WTC11 (cell line): ENCODE measurements at regions not wholly inside any gene's neighbourhood (a gene's known extent, or its start where the extent isn't known, plus 50 kb on each side); places are given as distances from the start of the nearest gene placed in this dataset.

Experiments used
- ATAC-seq: fragments of 200-7000 bp; cut with Tn5 transposase; 2 replicates; pipeline ENCODE4 v1.10.0; 2021; ENCODE audit warnings: mild to moderate bottlenecking, moderate library complexity
- CTCF ChIA-PET: fragments of 300-600 bp; sonication (Branson Sonifier 250); formaldehyde crosslinking; loops from one replicate; lab custom pipeline; 2021; ENCODE audit warnings: antibody characterized with exemption; lab: Charles Lee
- POLR2A ChIA-PET: fragments of 350-600 bp; sonication (Branson Sonifier 250); formaldehyde crosslinking; loops from one replicate; lab custom pipeline; 2021; ENCODE audit warnings: antibody characterized with exemption; lab: Charles Lee
- DNase-seq: peaks from one replicate; pipeline ENCODE4 v3.0.0; 2021; ENCODE audit warnings: low spot score
- H3K27ac Mint-ChIP-seq: 2 replicates; pipeline ENCODE4 v1.8.0; 2021; ENCODE audit warnings: mixed read lengths
- H3K27me3 Mint-ChIP-seq: 2 replicates; pipeline ENCODE4 v1.8.0; 2021; ENCODE audit warnings: low read depth, mild to moderate bottlenecking, moderate library complexity, mixed read lengths
- H3K36me3 Mint-ChIP-seq: 2 replicates; pipeline ENCODE4 v1.8.0; 2021; ENCODE audit warnings: mixed read lengths
- H3K4me1 Mint-ChIP-seq: 2 replicates; pipeline ENCODE4 v1.8.0; 2022; ENCODE audit warnings: mixed read lengths
- H3K4me3 Mint-ChIP-seq: 2 replicates; pipeline ENCODE4 v1.8.0; 2021; ENCODE audit warnings: mild to moderate bottlenecking, moderate library complexity, mixed read lengths
- H3K9me3 Mint-ChIP-seq: 2 replicates; pipeline ENCODE4 v1.8.0; 2021; ENCODE audit warnings: mixed read lengths
- ARID4B ChIP-seq: sonication (generic); formaldehyde crosslinking; IDR thresholded peaks from 2 replicates; pipeline ENCODE4 v1.8.0; 2023; ENCODE audit warnings: missing genetic modification reagents, mild to moderate bottlenecking, borderline replicate concordance
- ATF2 ChIP-seq: sonication (generic); formaldehyde crosslinking; IDR thresholded peaks from 2 replicates; pipeline ENCODE4 v1.8.1; 2022; ENCODE audit warnings: low read depth, missing genetic modification reagents, borderline replicate concordance
- CREB1 ChIP-seq: sonication (generic); formaldehyde crosslinking; IDR thresholded peaks from 2 replicates; pipeline ENCODE4 v1.8.0; 2023; ENCODE audit warnings: mild to moderate bottlenecking, missing genetic modification reagents
- E2F4 ChIP-seq: sonication (generic); formaldehyde crosslinking; IDR thresholded peaks from 2 replicates; pipeline ENCODE4 v1.8.1; 2022; ENCODE audit warnings: low read depth, mild to moderate bottlenecking, moderate library complexity, missing genetic modification reagents, borderline replicate concordance
- ETV6 ChIP-seq: sonication (generic); formaldehyde crosslinking; IDR thresholded peaks from 2 replicates; pipeline ENCODE4 v1.8.1; 2022; ENCODE audit warnings: mild to moderate bottlenecking, missing genetic modification reagents
- GABPB1 ChIP-seq: sonication (generic); formaldehyde crosslinking; IDR thresholded peaks from 2 replicates; pipeline ENCODE4 v1.8.1; 2023; ENCODE audit warnings: mild to moderate bottlenecking, missing genetic modification reagents
- IRF1 ChIP-seq: sonication (generic); formaldehyde crosslinking; IDR thresholded peaks from 2 replicates; pipeline ENCODE4 v1.8.0; 2023; ENCODE audit warnings: missing genetic modification reagents
- IRF2 ChIP-seq: sonication (generic); formaldehyde crosslinking; IDR thresholded peaks from 2 replicates; pipeline ENCODE4 v1.8.0; 2022; ENCODE audit warnings: low read depth, missing genetic modification reagents, borderline replicate concordance
- KAT7 ChIP-seq: sonication (generic); formaldehyde crosslinking; IDR thresholded peaks from 2 replicates; pipeline ENCODE4 v1.8.1; 2023; ENCODE audit warnings: missing genetic modification reagents, mild to moderate bottlenecking, borderline replicate concordance
- MLX ChIP-seq: sonication (generic); formaldehyde crosslinking; IDR thresholded peaks from 2 replicates; pipeline ENCODE4 v1.8.1; 2023; ENCODE audit warnings: mild to moderate bottlenecking, missing genetic modification reagents, moderate library complexity
- NFYB ChIP-seq: sonication (generic); formaldehyde crosslinking; conservative IDR thresholded peaks from 2 replicates; pipeline ENCODE4 v1.8.0; 2022; ENCODE audit warnings: low read depth, missing genetic modification reagents
- NR2C2 ChIP-seq: sonication (generic); formaldehyde crosslinking; IDR thresholded peaks from 2 replicates; pipeline ENCODE4 v1.8.0; 2022; ENCODE audit warnings: mild to moderate bottlenecking, missing genetic modification reagents
- TEAD1 ChIP-seq: sonication (generic); formaldehyde crosslinking; IDR thresholded peaks from 2 replicates; pipeline ENCODE4 v1.8.0; 2022; ENCODE audit warnings: mild to moderate bottlenecking, missing genetic modification reagents
- ZBTB43 ChIP-seq: sonication (generic); formaldehyde crosslinking; IDR thresholded peaks from 2 replicates; pipeline ENCODE4 v1.8.1; 2023; ENCODE audit warnings: mild to moderate bottlenecking, missing genetic modification reagents
- ZNF281 ChIP-seq: sonication (generic); formaldehyde crosslinking; IDR thresholded peaks from 2 replicates; pipeline ENCODE4 v1.8.0; 2023; ENCODE audit warnings: mild to moderate bottlenecking, missing genetic modification reagents
- ZNF416 ChIP-seq: fragments of 250-450 bp; sonication (Bioruptor Pico); IDR thresholded peaks from 2 replicates; pipeline ENCODE4 v1.9.0; 2021; ENCODE audit warnings: mild to moderate bottlenecking, inconsistent platforms
- ZNF512 ChIP-seq: sonication (generic); formaldehyde crosslinking; IDR thresholded peaks from 2 replicates; pipeline ENCODE4 v1.8.1; 2022; ENCODE audit warnings: missing genetic modification reagents, borderline replicate concordance

- TF ChIP-seq E2F4 (no peak), ZBTB43 (CRISPR knock-in tag) (no peak), ARID4B (CRISPR knock-in tag) (no peak), ZNF512 (CRISPR knock-in tag) (no peak), ATF2 (no peak), NFYB (no peak)
These were observed 177.1 kb upstream of the LCORL start (continued) for GRCh38 chr4:18198653-18199052.

- Mint-ChIP-seq H3K27ac (no peak overlapping the region), H3K4me1 (peaks cover 9% of the 10 kb centered on the region; the same call in 1 of the 2 replicates), H3K27me3 (no peaks in the 10 kb centered on the region)
- POLR2A ChIA-PET = no interaction called here
- no peak for ATAC-seq
- TF ChIP-seq ZNF512 (CRISPR knock-in tag) = no peak
- no peak for TF ChIP-seq CREB1 (CRISPR knock-in tag)
- no peak for TF ChIP-seq ZBTB43 (CRISPR knock-in tag)
- TF ChIP-seq IRF2 (CRISPR knock-in tag) = no peak
- no peak for TF ChIP-seq IRF1 (CRISPR knock-in tag)
- TF ChIP-seq ETV6 = no peak
- TF ChIP-seq ZNF281 (CRISPR knock-in tag) = no peak
- TF ChIP-seq TEAD1 (CRISPR knock-in tag) = no peak
- TF ChIP-seq NR2C2 (CRISPR knock-in tag) = no peak
- TF ChIP-seq GABPB1 (CRISPR knock-in tag) = no peak
- TF ChIP-seq ZNF416 = no peak
- TF ChIP-seq MLX (CRISPR knock-in tag) = no peak
- TF ChIP-seq KAT7 (CRISPR knock-in tag) = no peak
- TF ChIP-seq, all 79 proteins: peak for 0
- Mint-ChIP-seq H3K9me3 (no peaks in the 10 kb centered on the region), H3K36me3 (no peaks in the 10 kb centered on the region), H3K4me3 (no peak overlapping the region)
- DNase-seq = no peak
- CTCF ChIA-PET = no interaction called here
These were observed 175.9 kb upstream of the LCORL start for GRCh38 chr4:18197467-18197866.
